GM23338 (cell line): ENCODE measurements at regions not wholly inside any gene's neighbourhood (a gene's known extent, or its start where the extent isn't known, plus 50 kb on each side); places are given as distances from the start of the nearest gene placed in this dataset.

Experiments used
- CTCF ChIP-seq, 2 experiments: fragments of 200-600 bp in 1 of 2; sonication (generic) in 1 of 2; conservative IDR thresholded peaks; 2 replicates each; pipeline versions ENCODE4 v1.5.1 to v1.6.1; 2016 to 2017; ENCODE audit warnings: antibody characterized with exemption in 2 of 2, low read depth in 2 of 2, mild to moderate bottlenecking in 2 of 2, moderate library complexity in 1 of 2
- ETS1 ChIP-seq: IDR thresholded peaks from 2 replicates; pipeline ENCODE4 v1.6.1; 2016; ENCODE audit warnings: antibody characterized with exemption
- EZH2 ChIP-seq: fragments of 200-600 bp; sonication (generic); IDR thresholded peaks from one replicate; pipeline ENCODE4 v1.8.0; 2017; ENCODE audit warnings: antibody characterized with exemption, mild to moderate bottlenecking, low read depth; ENCODE audit not compliant: unreplicated experiment
- EZH2phosphoT487 ChIP-seq: fragments of 200-600 bp; sonication (generic); IDR thresholded peaks from one replicate; pipeline ENCODE4 v1.8.1; 2018; ENCODE audit warnings: antibody characterized with exemption; ENCODE audit not compliant: unreplicated experiment
- POLR2AphosphoS5 ChIP-seq: IDR thresholded peaks from 2 replicates; pipeline ENCODE4 v1.6.1; 2016; ENCODE audit warnings: antibody characterized with exemption, low read depth
- TF ChIP-seq, protein P1 (sequence below): IDR thresholded peaks from one replicate; pipeline ENCODE4 v1.6.1; 2018; ENCODE audit warnings: antibody characterized with exemption; ENCODE audit not compliant: unreplicated experiment

- no peak for TF ChIP-seq CTCF (conservative IDR thresholded peaks at IDR 0.05; ENCODE audit: low read depth in 2 of 2)
- TF ChIP-seq POLR2AphosphoS5 = no peak
- TF ChIP-seq EZH2 = no peak
- TF ChIP-seq, protein P1, sequence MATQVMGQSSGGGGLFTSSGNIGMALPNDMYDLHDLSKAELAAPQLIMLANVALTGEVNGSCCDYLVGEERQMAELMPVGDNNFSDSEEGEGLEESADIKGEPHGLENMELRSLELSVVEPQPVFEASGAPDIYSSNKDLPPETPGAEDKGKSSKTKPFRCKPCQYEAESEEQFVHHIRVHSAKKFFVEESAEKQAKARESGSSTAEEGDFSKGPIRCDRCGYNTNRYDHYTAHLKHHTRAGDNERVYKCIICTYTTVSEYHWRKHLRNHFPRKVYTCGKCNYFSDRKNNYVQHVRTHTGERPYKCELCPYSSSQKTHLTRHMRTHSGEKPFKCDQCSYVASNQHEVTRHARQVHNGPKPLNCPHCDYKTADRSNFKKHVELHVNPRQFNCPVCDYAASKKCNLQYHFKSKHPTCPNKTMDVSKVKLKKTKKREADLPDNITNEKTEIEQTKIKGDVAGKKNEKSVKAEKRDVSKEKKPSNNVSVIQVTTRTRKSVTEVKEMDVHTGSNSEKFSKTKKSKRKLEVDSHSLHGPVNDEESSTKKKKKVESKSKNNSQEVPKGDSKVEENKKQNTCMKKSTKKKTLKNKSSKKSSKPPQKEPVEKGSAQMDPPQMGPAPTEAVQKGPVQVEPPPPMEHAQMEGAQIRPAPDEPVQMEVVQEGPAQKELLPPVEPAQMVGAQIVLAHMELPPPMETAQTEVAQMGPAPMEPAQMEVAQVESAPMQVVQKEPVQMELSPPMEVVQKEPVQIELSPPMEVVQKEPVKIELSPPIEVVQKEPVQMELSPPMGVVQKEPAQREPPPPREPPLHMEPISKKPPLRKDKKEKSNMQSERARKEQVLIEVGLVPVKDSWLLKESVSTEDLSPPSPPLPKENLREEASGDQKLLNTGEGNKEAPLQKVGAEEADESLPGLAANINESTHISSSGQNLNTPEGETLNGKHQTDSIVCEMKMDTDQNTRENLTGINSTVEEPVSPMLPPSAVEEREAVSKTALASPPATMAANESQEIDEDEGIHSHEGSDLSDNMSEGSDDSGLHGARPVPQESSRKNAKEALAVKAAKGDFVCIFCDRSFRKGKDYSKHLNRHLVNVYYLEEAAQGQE = no peak
- no peak for TF ChIP-seq EZH2phosphoT487
- TF ChIP-seq ETS1 = no peak
These were observed 622.2 kb upstream of the GCFC2 start for GRCh38 chr2:76332871-76333270.
